Left ventricle myocardium superior (tissue), 1 donor: ENCODE measurements at regions not wholly inside any gene's neighbourhood (a gene's known extent, or its start where the extent isn't known, plus 50 kb on each side); places are given as distances from the start of the nearest gene placed in this dataset.

Experiments used
- ATAC-seq: fragments of 200-7000 bp; cut with Tn5 transposase; one replicate; pipeline ENCODE4 v1.9.1; 2020; ENCODE audit warnings: mild to moderate bottlenecking, moderate library complexity
- DNase-seq: peaks from one replicate; pipeline ENCODE4 v3.0.0-alpha.2; 2020
- intact Hi-C: fragments of 100-400 bp; cut with micrococcal nuclease; formaldehyde crosslinking; loops from one replicate; pipeline ENCODE4 v1.11.0; 2022
- donor health status: DM: no; HTN: yes; CAD: no; lungs with severe emphysema.

DNA sequence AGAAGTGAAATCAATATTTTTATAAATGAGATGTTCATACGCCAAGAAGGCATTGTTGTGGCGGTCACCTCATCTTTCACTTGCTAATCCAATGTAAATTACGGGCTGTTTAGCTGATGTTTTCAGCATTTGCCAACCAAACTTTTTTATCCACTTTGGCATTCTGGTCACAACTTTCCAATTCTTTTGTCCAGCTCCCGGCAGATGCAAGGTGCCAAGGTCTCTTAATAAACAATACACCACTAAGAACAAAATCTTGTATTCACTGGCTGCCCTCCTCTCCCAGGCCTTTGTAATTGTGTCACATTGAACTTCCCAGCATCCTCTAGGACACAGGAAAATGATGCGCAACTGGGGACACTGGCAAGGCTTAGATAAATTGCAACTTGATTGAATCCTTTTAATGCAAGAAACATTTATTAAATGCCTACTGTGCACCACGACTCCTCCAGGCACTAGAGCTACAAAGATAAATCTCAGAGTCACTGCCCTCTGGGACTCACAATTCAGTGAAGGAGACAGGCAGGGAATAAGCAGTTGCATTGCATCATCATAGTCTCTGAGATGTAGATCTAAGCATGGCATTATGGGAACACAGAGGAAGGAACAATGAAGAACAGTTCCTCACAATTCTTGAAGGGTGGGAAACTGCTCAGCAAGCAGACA is 165.4 kb upstream of the C16orf82 start:
- intact Hi-C loops: no loop called here
- no peak for ATAC-seq
- DNase-seq: no peak

DNA sequence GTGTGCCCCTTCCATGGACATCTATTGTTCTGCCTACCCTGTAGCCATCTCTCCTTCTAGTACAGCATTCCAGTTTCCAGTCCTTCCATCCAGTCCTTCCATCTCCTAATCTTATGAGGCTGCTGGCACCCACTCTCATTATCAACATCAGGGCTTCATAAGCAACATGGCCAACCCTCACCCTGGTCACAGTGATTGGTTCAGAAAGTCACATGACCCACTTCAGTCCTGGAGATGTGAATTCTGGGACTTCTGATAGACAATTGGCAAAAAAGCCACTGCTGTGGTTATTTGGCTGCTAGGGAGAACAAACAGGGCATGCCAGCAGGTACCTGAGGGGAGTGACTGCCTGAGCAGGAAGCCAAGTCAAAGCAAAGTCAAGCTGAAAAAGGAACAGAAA is 164.7 kb upstream of the C16orf82 start:
- intact Hi-C loops: no loop called here
- DNase-seq (no peak), ATAC-seq (no peak)

DNA sequence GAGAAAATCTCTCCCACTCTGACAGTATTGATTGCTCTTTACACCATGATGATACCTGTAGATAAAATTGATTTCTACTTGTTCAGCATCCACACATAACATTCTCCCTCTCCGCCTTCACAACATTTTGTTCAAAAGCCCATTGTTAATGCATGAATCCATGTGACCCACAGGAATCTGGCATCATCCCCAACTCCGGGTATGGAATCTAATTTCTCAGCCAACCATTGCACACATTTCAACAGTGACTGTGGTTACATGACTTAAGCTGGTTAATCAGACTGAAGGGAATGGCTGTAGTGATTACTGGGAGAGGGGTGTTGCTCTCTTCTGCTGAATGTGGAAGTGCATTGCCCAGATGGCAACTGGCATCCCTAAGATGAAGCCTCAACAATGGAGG is 161.4 kb upstream of the C16orf82 start:
- ATAC-seq (no peak), DNase-seq (no peak)
- intact Hi-C loops: no loop called here

DNA sequence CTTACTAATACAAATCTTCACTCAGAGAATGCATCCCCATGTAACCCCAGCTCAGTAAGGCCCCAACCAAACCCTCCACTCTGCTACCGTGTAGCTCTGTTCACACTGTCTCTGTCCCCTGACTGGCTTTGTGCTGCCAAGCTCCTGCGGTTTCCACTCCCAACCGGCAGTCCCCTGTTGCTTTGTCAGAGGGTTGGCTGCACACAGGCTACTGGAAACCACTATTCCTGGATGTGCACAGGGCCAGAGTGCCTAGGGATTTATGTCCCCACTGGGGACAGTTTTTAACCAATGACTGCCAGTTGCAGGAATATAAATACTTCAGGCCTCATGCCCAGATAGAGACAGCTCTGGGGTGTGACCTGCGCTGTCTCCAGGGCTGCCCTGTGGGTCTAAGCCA is 157.1 kb upstream of the C16orf82 start:
- ATAC-seq (no peak), DNase-seq (no peak)
- intact Hi-C loops: no loop called here

DNA sequence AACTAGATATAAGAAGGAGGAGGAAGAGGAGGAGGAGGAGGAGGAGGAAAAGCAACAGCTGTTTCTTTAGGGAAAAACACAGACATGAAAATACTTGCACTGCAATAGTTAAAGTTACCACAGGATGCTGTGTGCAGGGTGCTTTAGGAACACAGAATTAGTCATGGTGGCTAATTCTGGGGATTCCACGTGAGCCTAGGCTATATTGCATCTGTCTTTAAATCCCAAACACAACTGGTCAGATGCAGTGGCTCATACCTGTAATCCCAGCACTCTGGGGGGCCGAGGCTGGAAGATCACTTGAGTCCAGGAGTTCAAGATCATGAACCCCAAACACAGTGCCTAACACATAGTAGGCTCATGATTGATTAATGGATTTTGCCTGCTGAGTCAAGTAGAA is 155.3 kb upstream of the C16orf82 start:
- DNase-seq (no peak), ATAC-seq (no peak)
- intact Hi-C loops: no loop called here

DNA sequence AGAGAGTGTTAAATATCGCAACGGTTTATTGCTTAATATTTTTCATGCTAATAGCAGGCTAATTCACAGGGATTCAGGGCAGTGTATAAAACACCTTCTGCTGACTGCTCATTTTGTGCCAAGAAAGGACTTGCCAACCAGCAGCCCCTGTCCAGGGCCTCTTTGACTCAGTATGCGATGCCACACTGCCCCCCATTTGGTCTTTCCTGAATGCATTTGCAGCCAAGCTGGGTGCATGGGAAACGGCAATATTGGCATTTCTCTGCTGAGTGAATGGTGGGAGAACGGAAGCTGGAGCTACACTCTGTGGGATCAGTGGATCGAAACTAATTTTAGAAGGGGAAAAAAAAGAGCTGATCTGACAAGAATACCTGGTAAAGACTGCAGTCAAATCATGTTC is 152.9 kb upstream of the C16orf82 start:
- DNase-seq (no peak), ATAC-seq (no peak)
- intact Hi-C loops: no loop called here

DNA sequence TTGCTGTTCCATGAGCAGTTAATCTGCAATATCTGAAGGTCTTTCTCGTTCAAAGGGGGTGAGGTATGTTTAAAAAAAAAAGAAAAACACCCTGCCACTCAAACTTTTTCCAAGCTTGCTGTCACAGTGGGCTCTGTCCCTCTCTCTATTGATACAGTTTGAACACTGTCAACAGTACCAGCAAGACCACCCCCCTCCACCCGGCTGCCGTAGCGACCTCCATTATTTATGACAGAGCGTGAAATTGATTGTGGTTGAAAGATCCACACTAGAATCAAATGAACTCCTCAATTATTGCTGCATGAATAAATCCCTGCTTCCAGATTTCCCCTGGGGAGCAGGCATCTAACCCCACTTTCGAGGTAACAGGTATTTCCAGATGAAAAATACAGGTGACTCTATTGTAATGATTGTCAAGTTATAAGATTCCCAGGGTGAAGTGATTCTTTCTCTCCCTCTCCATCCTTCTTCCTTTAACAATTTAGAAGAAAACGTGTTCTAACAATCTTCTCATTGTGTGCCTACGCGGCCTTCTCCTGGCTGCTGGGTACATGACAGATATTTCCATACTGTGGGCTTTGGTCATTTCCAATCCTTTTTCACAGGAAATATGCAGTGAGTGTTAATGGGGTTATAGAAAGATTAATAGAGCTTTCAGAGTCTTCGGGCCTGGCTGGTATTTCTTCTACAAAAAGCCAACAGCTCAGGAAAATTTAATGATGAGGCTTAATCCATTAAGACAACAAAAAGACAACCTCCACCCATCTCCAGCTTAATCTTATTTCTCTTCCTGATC is 135.7 kb upstream of the C16orf82 start:
- intact Hi-C loops: no loop called here
- DNase-seq: no peak
- ATAC-seq: no peak

DNA sequence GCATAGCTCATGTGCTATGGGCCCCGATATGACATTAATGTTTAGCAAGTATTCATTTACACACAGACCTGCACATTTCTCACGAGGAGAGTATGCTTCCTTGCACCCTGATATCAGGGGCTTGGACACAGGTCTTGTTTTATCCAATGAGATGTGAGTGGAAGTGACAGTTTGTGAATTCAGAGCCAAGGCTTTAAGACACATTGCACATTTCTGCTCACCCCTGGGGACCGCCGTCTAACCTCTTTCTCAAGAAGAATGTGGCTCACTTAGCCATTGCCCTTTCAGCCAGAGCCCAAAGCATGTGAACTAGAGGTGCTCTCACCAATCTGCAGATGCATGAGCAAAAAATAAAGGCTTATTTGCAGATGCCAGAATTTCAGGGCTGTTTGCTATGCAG is 116.1 kb upstream of the C16orf82 start:
- intact Hi-C loops: no loop called here
- no peak for ATAC-seq

DNA sequence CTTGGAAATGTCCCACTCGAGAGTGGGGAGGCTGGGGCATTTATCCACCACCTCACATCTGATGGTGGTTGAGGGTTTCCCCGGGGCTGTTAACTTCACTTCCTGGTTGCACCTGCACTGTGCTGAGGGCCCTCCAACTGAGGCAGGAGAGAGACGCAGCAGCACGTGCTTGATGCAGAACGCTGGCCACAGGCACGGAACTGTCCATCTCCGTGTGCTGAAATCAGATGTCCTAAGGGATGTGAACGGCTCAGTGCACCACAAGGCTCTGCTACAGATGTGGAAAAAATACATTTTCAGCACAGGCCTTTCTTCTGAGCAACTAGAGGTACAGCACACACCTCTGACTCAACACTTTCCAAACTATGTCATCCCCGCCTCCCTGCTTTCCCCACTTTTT is 114.8 kb upstream of the C16orf82 start:
- intact Hi-C loops: no loop called here
- DNase-seq (no peak), ATAC-seq (no peak)

More for the DNA sequence above, 116.1 kb upstream of the C16orf82 start:
- DNase-seq: no peak

DNA sequence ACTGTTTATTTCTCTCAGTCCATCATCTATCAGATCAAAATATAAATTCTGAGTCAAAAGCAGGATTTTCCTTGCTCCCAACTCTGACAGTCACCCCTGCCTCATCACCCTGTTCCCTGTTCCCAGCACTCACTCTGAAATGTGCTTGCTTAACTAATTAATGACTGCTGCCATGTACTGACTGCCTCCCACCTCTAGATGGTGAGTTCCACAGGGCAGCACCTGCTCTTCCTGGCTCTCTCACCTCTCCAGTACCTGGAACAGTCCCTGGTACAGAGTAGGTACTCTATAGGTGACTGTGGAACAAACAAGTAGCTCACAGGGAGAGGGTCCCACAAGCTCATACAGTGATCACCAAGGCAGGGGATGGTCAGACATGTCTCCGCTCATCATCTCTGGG is 114.3 kb upstream of the C16orf82 start:
- DNase-seq: no peak
- intact Hi-C loops: no loop called here
- ATAC-seq: no peak

DNA sequence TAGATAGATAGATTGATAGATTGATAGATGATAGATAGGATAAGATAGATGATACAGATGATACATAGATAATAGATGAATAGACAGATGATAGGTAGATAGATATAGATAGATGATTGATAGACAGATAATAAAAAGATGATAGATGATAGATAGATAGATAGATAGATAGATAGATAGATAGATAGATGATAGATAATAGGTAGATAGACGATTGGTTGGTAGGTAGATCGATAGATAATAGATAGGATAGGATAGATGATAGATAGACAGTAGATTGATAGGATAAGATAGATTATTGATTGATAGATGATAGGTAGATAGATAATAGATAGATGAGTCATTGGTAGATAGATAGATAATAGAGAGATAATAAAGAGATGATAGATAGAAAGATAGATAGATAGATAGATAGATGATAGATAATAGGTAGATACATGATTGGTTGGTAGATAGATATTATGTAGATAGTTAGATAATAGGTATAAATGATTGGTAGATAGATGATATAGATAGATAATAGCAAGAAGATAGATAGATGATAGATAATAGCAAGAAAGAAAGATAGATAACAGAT is 109.4 kb upstream of the C16orf82 start:
- no peak for DNase-seq
- intact Hi-C loops: no loop called here
- no peak for ATAC-seq

DNA sequence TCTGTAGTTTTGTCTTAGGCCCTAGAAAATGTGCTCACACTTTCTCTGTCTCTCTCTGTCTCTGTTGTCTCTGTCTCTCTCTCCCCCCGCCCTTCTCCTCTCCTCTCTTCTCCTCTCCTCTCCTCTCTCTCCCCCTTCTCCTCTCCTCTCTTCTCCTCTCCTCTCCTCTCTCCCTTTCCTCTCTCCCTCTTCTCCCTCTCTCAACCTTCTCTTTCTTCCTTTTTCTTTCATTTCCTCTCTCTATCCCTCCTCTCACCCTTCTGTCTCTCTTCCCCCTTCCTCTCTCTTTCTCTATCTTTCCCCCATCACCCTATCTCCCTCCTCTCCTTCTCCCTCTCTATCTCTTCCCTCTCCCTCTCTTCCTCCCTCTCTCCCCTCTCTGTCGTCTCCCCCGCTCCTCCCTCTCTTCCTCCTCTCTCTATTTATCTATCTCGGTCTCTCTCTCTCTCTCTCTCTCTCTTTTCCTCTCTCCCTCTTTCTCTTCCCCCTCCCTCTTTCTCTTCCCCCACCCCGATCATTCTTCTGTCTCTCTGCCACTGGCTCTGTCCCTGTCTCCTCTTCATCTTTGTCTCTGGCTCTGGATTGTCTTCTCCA is 107.2 kb upstream of the C16orf82 start:
- intact Hi-C loops: no loop called here

DNA sequence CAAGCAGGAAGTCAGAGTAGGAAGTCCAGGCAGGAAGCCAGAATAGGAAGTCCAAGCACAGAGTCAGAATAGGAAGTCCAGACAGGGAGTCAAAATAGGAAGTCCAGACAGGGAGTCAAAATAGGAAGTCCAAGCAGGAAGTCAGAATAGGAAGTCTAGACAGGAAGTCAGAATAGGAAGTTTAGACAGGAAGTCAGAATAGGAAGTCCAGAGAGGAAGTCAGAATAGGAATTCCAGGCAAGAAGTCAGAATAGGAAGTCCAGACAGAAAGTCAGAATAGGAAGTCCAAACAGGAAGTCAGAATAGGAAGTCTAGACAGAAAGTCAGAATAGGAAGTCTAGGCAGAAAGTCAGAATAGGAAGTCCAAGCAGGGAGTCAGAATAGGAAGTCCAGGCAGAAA is 105.3 kb upstream of the C16orf82 start:
- intact Hi-C loops: no loop called here
- no peak for ATAC-seq

More for the DNA sequence above, 107.2 kb upstream of the C16orf82 start:
- DNase-seq (no peak), ATAC-seq (no peak)

DNA sequence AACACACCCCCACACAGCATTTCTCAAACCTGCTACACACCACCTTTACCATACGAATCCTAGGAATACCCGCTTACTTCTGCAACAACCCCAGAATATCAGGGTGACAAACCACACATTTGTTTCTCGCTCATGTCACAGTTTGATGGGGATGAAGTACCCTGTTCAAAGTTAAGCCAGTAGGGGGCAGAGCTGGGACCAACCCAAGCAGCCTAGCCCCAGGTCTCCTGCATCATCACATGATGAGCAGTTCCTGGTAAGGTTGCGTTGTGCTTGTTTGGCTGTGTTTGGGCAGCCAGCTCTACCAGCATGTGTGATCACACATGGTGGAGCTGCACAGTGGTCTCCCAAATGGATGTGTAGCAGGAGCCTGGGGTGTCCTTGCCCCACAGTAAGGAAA is 103.6 kb upstream of the C16orf82 start:
- no peak for DNase-seq
- intact Hi-C loops: no loop called here
- ATAC-seq: no peak

More for the DNA sequence above, 105.3 kb upstream of the C16orf82 start:
- DNase-seq: no peak

DNA sequence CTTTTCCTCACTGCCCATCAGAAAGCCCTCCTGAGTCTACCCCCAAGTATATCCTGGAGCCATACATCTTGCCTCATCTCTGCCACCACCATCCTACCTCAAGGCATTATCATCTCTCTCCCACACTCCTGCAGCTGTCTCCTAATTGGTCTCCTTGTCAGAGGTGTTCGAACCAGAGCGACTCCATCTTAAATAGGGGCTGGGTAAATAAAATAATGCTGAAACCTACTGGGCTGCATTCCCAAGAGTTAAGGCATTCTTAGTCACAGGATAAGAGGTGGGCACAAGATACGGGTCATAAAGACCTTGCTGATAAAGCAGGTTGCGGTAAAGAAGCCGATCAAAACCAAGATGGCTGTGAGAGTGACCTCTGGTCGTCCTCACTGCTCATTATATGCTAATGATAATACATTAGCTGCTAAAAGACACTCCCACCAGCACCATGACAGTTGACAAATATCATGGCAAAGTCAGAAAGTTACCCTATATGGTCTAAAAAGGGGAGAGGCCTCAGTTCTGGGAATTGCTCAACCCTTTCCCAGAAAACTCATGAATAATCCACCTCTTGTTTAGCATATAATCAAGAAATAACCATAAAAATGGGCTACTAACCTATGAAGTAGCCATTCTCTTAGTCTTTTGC is 97.0 kb upstream of the C16orf82 start:
- intact Hi-C loops: no loop called here
- ATAC-seq (no peak), DNase-seq (no peak)

DNA sequence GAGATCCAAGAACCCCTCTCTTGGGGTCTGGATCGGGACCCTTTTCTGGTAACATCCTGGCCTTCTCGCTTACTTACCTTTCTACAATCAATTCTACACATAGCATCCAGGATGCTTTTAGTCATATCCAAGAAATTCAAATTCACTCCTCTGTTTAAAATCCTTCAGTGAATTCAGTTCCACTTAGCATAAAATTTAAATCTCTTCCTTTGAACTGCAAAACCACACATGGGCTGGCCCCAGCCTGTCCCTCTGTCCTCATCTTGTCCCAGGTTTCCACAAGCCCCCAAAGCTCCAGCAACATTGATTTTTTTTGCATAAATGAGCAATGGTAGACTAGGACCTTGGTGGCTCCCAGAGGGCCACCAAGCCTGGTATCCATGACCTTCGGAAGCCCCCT is 96.4 kb upstream of the C16orf82 start:
- ATAC-seq (no peak), DNase-seq (no peak)
- intact Hi-C loops: no loop called here

DNA sequence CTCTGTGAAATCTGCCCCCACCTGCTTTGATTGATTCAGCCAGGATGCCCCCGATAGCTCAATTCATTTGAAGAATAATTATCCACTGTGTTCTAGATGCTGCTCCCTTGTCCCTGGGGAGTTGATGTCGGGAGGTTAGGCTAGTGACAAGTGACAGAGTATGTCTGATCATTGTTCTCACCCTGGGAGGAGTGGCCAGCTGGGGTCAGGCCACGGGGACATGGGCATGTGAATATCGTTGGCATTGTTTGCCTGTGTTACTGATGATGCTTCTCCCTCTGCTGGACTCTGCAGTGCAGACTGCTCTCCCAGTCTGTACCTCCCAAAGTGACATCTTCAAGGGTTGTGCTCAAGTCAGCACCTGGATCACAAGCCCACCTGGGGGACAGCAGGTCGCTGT is 89.9 kb upstream of the C16orf82 start:
- no peak for DNase-seq
- intact Hi-C loops: no loop called here
- no peak for ATAC-seq

DNA sequence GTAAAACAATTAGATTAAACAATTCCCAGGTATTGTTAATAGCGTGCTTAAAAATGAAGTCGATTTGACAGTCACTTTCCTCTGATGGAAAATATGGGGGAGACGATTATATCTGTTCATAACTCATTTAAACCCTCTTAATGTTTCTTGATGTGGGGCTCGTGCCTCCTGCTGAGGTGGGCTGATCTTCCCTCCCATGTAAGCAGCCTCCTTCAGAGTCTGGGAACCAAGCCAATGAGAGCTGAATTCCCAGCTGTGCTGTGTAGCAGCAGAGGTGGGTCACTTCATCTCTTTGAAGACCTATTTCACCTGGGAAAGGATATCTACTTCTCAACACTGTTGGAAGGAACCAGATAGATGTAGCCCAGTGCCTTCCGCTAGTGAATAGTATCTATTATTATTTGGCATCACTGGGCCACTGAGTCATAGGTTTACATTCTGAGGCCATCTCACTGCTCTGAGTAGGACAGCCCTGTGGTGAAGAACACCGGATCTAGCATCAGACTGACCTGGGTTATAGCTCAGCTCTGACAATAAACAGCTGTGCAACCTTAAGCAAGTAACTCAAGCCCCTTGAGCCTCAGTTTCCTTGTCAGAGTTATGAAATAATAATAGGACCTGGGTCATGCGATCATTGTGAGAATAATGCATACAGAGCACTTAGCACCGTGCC is 85.3 kb upstream of the C16orf82 start:
- intact Hi-C loops: no loop called here
- DNase-seq (no peak), ATAC-seq (no peak)

DNA sequence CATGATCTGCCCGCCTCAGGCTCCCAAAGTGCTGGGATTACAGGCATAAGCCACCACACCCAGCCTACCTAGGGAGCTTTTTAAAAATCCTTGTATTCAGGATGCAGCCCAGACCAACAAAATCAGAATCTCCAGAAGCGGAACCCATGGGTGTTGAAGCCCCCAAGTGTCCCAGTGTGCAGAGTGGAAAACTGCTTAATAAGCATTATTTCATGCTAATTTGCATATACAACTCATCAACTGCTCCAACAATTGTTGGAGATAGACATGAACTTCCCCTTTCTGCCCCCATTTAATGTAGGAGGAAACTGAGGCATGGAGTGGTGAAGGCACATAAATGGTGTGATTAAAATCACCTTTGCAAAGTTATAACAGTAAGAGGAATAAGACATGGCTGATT is 84.3 kb upstream of the C16orf82 start:
- intact Hi-C loops: no loop called here
- DNase-seq (no peak), ATAC-seq (no peak)
